IPS DF 6.9 (cell line): ENCODE measurements at regions not wholly inside any gene's neighbourhood (a gene's known extent, or its start where the extent isn't known, plus 50 kb on each side); places are given as distances from the start of the nearest gene placed in this dataset.
"Not testable (repeated sequence)": the region's sequence is repeated elsewhere in the genome, so short reads cannot be mapped to it uniquely, and the experiment has no call there.

ENCODE experiments used
- DNase-seq: peaks from one replicate; pipeline ENCODE4 v3.0.0-alpha.2; 2013; ENCODE audit warnings: low read depth, low spot score
- H3K27ac ChIP-seq: one replicate; pipeline ENCODE4 v1.5.1; 2013; ENCODE audit warnings: low read length, control low read depth
- H3K27me3 ChIP-seq: 2 replicates; pipeline ENCODE4 v1.6.1; 2013; ENCODE audit warnings: mild to moderate bottlenecking, low read length; ENCODE audit not compliant: control insufficient read depth, insufficient read depth
- H3K36me3 ChIP-seq: 2 replicates; pipeline ENCODE4 v1.6.1; 2013; ENCODE audit warnings: low read length; ENCODE audit not compliant: control insufficient read depth, insufficient read depth
- H3K4me1 ChIP-seq: 2 replicates; pipeline ENCODE4 v1.6.1; 2013; ENCODE audit warnings: low read length; ENCODE audit not compliant: control insufficient read depth, insufficient read depth
- H3K4me3 ChIP-seq: 2 replicates; pipeline ENCODE4 v1.5.1; 2013; ENCODE audit warnings: mild to moderate bottlenecking, low read length
- H3K9me3 ChIP-seq: 2 replicates; pipeline ENCODE4 v1.6.1; 2013; ENCODE audit warnings: low read length, inconsistent platforms; ENCODE audit not compliant: control insufficient read depth, insufficient read depth
- WGBS: extraction: QIAGEN DNeasy Blood & Tissue Kit; methylation state at CpG from one replicate; pipeline ENCODE4 v1.1.7; 2013; ENCODE audit warnings: mixed read lengths, missing lambda C conversion rate; ENCODE audit not compliant: insufficient read length, insufficient coverage; 5-methylcytosine and 5-hydroxymethylcytosine counted together

DNA sequence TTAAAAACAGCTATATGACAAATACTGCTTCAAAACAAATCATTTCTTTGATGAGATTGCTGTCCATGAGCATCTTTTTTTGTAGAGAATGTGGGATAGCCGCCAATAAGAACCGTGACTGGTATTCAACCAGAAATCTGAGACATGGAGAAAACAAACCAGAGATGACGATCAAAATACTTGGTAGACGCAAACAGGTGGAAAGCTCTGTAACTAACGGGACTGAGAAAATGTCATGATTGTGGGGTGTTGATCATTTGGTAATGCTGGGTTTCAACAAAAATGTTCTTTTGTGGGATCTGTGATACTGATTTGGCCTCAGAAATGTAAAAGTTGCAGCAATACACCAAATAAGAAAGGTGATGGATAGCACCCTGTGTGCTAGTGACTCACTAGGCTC lies 364.8 kb downstream of the NYAP2 start:
- DNase-seq: no peak
- no CpG with 5 or more reads among the region's 5 CpGs for WGBS
- H3K4me3 ChIP-seq: no peak overlapping the region

DNA sequence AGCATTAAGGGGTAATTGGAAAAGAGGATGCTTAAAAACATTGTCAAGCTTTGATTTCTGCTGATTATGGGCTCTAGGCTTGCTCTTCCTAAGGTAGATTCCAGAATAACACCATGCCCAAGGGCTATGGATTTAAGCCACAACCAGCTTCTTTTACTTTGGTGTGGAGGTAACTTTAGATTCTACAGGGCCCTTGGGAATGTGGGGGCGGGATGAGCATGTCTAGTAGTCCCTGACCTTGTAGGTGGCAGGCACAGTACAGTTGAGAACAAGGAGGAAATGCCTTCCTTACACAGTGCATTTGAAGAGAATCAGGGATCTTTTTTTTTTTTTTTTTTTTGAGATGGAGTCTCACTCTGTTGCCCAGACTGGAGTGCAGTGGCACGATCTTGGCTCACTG lies 364.2 kb downstream of the NYAP2 start:
- no peak for DNase-seq

More for the DNA sequence above, 364.8 kb downstream of the NYAP2 start:
- H3K4me1 ChIP-seq: no peaks in the 10 kb centered on the region
- no peaks in the 10 kb centered on the region for H3K36me3 ChIP-seq
- no peak overlapping the region for H3K27ac ChIP-seq
- H3K9me3 ChIP-seq: no peaks in the 10 kb centered on the region
- H3K27me3 ChIP-seq: no peaks in the 10 kb centered on the region

DNA sequence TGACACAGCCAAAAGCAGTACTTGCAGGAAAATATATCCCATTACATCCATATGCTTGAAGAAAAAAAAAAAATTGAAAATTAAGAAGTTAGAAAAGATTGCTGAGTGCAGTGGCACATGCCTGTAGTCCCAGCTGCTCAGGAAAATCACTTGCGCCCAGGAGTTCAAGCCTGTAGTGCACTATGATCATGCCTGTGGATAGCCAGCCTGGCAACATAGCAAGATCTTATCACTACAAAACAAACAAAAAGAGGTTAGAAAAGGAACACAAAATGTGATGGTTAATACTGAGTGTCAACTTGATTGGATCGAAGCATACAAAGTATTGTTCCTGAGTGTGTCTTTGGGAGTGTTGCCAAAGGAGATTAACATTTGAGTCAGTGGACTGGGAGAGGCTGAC lies 361.9 kb downstream of the NYAP2 start:
- H3K36me3 ChIP-seq: no peaks in the 10 kb centered on the region
- DNase-seq: no peak
- no peaks in the 10 kb centered on the region for H3K9me3 ChIP-seq
- WGBS: no CpG with 5 or more reads among the region's 2 CpGs
- no peaks in the 10 kb centered on the region for H3K27me3 ChIP-seq
- no peak overlapping the region for H3K27ac ChIP-seq
- no peak overlapping the region for H3K4me3 ChIP-seq
- H3K4me1 ChIP-seq: no peaks in the 10 kb centered on the region

More for the DNA sequence above, 364.2 kb downstream of the NYAP2 start:
- H3K36me3 ChIP-seq: no peaks in the 10 kb centered on the region
- H3K9me3 ChIP-seq: no peaks in the 10 kb centered on the region
- no peaks in the 10 kb centered on the region for H3K27me3 ChIP-seq
- H3K4me1 ChIP-seq: no peaks in the 10 kb centered on the region
- H3K4me3 ChIP-seq: no peak overlapping the region
- no peak overlapping the region for H3K27ac ChIP-seq
- WGBS: no CpG with 5 or more reads among the region's 2 CpGs

DNA sequence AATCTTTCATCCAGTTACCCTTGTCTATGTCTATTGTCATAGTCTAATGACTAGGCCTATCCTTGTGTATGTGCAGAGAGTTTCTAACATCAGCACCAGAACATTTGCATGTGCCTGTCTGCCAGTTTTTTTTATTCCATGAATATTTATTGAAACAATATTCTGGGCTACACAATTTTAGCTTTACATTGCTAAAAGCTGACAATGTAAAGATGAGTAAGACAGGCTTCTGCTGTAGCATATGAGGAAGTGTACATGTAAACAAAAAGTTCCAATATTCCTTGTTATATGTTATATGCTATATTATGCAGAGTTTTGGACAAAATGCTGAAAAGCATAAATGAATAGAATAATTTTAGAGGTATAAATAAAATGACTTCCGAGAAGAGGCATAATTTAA lies 357.7 kb downstream of the NYAP2 start:
- no CpG with 5 or more reads among the region's 1 CpG for WGBS
- no peak overlapping the region for H3K27ac ChIP-seq
- no peaks in the 10 kb centered on the region for H3K36me3 ChIP-seq
- DNase-seq: no peak
- no peak overlapping the region for H3K4me3 ChIP-seq
- no peaks in the 10 kb centered on the region for H3K9me3 ChIP-seq
- no peaks in the 10 kb centered on the region for H3K27me3 ChIP-seq
- H3K4me1 ChIP-seq: no peaks in the 10 kb centered on the region

DNA sequence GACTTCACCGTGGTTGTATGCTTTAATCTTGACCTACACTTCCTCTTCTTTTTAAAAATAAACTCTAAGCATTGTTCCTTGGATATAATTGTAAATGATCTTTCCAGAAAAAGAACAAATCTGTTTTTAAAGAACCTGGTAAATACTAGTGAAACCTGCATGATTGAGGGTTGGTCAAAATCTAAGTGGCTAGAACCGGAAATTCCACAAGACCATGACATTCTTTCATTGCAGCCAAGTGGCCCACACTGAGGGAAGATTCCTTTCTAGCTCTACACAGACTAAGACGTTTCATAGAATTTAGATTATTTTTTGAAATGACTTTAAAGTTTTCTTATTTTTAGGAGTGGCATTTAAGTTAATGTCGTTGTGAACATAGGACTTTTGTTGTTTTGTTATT lies 356.7 kb downstream of the NYAP2 start:
- no CpG with 5 or more reads among the region's 4 CpGs for WGBS
- no peak overlapping the region for H3K4me3 ChIP-seq
- H3K9me3 ChIP-seq: no peaks in the 10 kb centered on the region
- no peaks in the 10 kb centered on the region for H3K36me3 ChIP-seq
- DNase-seq: no peak
- H3K27me3 ChIP-seq: no peaks in the 10 kb centered on the region
- H3K4me1 ChIP-seq: no peaks in the 10 kb centered on the region
- H3K27ac ChIP-seq: no peak overlapping the region

DNA sequence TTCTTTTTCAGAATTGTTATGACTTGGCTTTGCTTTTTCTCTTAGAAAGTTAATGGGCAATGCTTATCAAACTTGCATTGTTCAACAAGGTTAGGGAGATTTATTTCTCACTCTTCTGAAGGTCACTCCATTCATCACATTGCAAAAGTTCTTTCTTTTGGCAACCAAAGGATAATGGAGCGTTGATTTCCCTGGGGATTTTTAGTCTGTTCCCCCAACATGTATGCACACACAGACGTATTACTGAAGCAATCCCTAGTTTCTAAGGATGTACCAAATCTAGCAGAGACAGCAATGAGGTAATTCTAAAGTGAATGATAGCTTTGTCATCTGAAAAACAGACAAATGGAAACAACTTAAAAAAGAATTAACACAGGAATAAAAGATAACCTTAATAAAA lies 349.1 kb downstream of the NYAP2 start:
- no peak overlapping the region for H3K27ac ChIP-seq
- H3K36me3 ChIP-seq: no peaks in the 10 kb centered on the region
- no peak for DNase-seq
- WGBS: no CpG with 5 or more reads among the region's 2 CpGs
- H3K4me3 ChIP-seq: no peak overlapping the region
- no peaks in the 10 kb centered on the region for H3K4me1 ChIP-seq
- no peaks in the 10 kb centered on the region for H3K9me3 ChIP-seq
- H3K27me3 ChIP-seq: no peaks in the 10 kb centered on the region

DNA sequence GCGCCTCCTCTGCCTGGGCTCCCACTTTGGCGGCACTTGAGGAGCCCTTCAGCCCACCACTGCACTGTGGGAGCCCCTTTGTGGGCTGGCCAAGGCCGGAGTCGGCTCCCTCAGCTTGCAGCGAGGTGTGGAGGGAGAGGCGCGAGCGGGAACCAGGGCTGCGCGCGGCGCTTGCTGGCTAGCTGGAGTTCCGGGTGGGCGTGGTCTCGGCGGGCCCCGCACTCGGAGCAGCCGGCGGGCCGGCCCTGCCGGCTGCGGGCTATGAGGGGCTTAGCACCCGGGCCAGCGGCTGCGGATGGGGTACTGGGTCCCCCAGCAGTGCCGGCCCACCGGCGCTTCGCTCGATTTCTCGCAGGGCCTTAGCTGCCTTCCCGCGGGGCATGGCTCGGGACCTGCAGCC lies 344.5 kb downstream of the NYAP2 start:
- not testable (repeated sequence) for H3K27me3 ChIP-seq, H3K27ac ChIP-seq, H3K4me1 ChIP-seq, H3K36me3 ChIP-seq, H3K4me3 ChIP-seq, H3K9me3 ChIP-seq, DNase-seq
- no CpG with 5 or more reads among the region's 35 CpGs for WGBS

DNA sequence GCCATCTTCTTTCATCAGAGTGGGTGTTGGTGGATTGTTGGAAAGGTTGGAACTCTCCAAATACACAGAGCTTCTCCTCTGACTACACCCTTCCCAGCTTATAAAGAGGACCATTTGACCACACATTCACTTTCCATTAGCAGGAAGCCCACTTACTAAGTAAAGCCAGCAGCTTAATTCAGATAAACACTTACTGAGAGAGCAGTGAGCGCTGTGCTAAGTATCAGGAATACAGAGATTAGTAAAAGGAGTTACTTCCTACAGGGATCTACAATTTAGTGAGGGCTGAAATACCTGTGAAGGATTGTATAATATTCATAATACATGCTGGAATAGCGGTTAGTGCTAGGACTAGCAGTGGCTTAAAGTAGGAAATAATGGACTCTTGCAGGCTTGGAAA lies 343.0 kb downstream of the NYAP2 start:
- no peak for DNase-seq
- H3K27ac ChIP-seq: no peak overlapping the region
- no peaks in the 10 kb centered on the region for H3K36me3 ChIP-seq
- H3K4me1 ChIP-seq: no peaks in the 10 kb centered on the region
- H3K4me3 ChIP-seq: no peak overlapping the region
- no peaks in the 10 kb centered on the region for H3K9me3 ChIP-seq
- no CpG with 5 or more reads among the region's 2 CpGs for WGBS
- H3K27me3 ChIP-seq: no peaks in the 10 kb centered on the region

DNA sequence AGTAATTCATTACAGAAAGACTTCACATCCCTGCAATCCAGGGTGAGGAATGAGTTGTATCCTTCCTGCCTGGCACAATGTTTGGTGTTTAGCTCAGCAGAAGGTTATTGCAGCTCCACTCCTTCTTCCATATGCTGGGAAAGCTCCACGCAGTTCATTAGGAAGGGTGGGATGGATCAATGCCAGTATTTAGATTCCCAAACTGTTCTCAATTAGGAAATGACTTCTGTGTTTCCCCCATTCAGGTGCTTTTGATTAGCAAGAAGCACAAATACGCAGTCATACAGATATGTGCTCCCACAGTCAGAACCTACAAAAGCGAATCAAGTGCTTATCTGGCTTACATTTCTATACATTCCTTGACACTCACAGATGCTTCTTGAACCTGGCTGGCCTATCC lies 340.6 kb downstream of the NYAP2 start:
- no peak overlapping the region for H3K4me3 ChIP-seq
- no peak for DNase-seq
- no peaks in the 10 kb centered on the region for H3K27me3 ChIP-seq
- H3K36me3 ChIP-seq: no peaks in the 10 kb centered on the region
- no peaks in the 10 kb centered on the region for H3K4me1 ChIP-seq
- no CpG with 5 or more reads among the region's 3 CpGs for WGBS
- H3K9me3 ChIP-seq: no peaks in the 10 kb centered on the region
- H3K27ac ChIP-seq: no peak overlapping the region

DNA sequence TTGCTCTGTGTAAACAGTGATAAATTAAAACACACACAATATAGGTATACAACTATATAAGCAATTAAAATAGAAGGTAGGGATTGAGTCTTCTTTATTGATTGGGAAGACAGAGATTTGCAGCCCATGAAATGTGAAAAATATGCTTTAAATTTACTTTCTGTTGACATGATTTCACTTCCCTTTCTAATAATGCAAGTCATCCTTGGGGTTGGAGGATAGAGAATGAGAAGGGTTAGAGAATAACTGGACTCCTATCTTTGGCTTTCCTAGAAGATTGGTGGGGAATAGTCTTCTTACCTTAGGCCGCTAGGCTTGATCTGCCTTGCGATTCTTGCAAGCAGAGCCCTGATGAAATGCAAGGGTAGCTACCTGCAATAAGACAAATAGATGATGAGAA lies 339.8 kb downstream of the NYAP2 start:
- Histone ChIP-seq H3K36me3 (no peaks in the 10 kb centered on the region), H3K9me3 (no peaks in the 10 kb centered on the region), H3K4me3 (no peak overlapping the region), H3K27ac (no peak overlapping the region), H3K4me1 (no peaks in the 10 kb centered on the region), H3K27me3 (no peaks in the 10 kb centered on the region)
- no CpG with 5 or more reads among the region's 2 CpGs for whole genome bisulfite sequencing
- DNase-seq: no peak

DNA sequence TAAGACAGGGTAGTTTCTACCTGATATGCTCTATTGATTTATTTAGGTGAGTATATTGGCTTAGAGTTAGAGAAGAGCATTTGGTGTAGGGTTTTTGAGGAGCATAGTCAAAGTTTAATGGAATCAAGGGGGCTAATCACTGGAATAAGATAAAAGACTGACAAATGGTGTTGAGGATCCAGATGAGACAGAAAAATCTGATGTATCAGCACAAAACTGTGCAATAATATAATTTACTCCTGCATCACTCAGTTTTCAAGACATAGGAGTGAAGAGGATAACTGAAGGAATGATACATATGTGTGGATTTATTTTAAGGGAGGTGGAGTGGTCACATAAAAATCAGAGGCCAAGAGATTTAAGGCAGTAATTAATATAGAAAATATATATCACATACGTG lies 339.2 kb downstream of the NYAP2 start:
- no peaks in the 10 kb centered on the region for H3K27me3 ChIP-seq
- H3K4me1 ChIP-seq: no peaks in the 10 kb centered on the region
- H3K36me3 ChIP-seq: no peaks in the 10 kb centered on the region
- no peaks in the 10 kb centered on the region for H3K9me3 ChIP-seq
- DNase-seq: no peak
- no CpG with 5 or more reads among the region's 1 CpG for WGBS
- H3K4me3 ChIP-seq: no peak overlapping the region
- no peak overlapping the region for H3K27ac ChIP-seq
